BLaER1 (cell line): ENCODE measurements at regions not wholly inside any gene's neighbourhood (a gene's known extent, or its start where the extent isn't known, plus 50 kb on each side); places are given as distances from the start of the nearest gene placed in this dataset.
"Not testable (repeated sequence)": the region's sequence is repeated elsewhere in the genome, so short reads cannot be mapped to it uniquely, and the experiment has no call there.

ENCODE experiments used
- H3K27ac ChIP-seq: shearing (Covaris generic); formaldehyde crosslinking; 2 replicates; pipeline ENCODE4 v1.8.1; 2022
- H3K27me3 ChIP-seq: shearing (Covaris generic); formaldehyde crosslinking; 2 replicates; pipeline ENCODE4 v1.8.1; 2022
- H3K36me3 ChIP-seq: shearing (Covaris generic); formaldehyde crosslinking; 2 replicates; pipeline ENCODE4 v1.8.1; 2022
- H3K4me1 ChIP-seq: shearing (Covaris generic); formaldehyde crosslinking; 2 replicates; pipeline ENCODE4 v1.8.1; 2022
- H3K4me2 ChIP-seq: shearing (Covaris generic); formaldehyde crosslinking; 2 replicates; pipeline ENCODE4 v1.8.1; 2022
- H3K4me3 ChIP-seq: shearing (Covaris generic); formaldehyde crosslinking; 2 replicates; pipeline ENCODE4 v1.8.1; 2022
- H3K9ac ChIP-seq: shearing (Covaris generic); formaldehyde crosslinking; 2 replicates; pipeline ENCODE4 v1.8.1; 2022
- H3K9me3 ChIP-seq: shearing (Covaris generic); formaldehyde crosslinking; 2 replicates; pipeline ENCODE4 v1.8.1; 2022
- H4K20me1 ChIP-seq: shearing (Covaris generic); formaldehyde crosslinking; 2 replicates; pipeline ENCODE4 v1.8.1; 2022
- Cebpa-rat ChIP-seq: shearing (Covaris generic); IDR thresholded peaks from 2 replicates; pipeline ENCODE4 v1.8.1; 2022

GRCh38 chrX:7347465-7347864, 199.5 kb upstream of the PUDP start:
- no peak overlapping the region for H3K4me3 ChIP-seq
- no peaks in the 10 kb centered on the region for H3K9me3 ChIP-seq
- TF ChIP-seq Cebpa-rat = no peak
- H3K4me2 ChIP-seq = no peak overlapping the region
- peaks cover 7% of the 10 kb centered on the region; the same call in 1 of the 2 replicates for H3K36me3 ChIP-seq
- peaks cover 6% of the 10 kb centered on the region; the same call in 1 of the 2 replicates for H3K4me1 ChIP-seq
- H3K9ac ChIP-seq = no peak overlapping the region
- H3K27ac ChIP-seq = no peak overlapping the region
- H3K27me3 ChIP-seq = no peaks in the 10 kb centered on the region
- H4K20me1 ChIP-seq = no peaks in the 10 kb centered on the region

- Histone ChIP-seq H3K4me3 (no peak overlapping the region), H3K27ac (no peak overlapping the region), H3K9ac (no peak overlapping the region), H3K36me3 (peaks cover 13% of the 10 kb centered on the region; the same call in 1 of the 2 replicates), H4K20me1 (no peaks in the 10 kb centered on the region), H3K9me3 (no peaks in the 10 kb centered on the region), H3K4me2 (no peak overlapping the region), H3K4me1 (peaks cover 6% of the 10 kb centered on the region; the same call in 1 of the 2 replicates), H3K27me3 (no peaks in the 10 kb centered on the region)
- no peak for TF ChIP-seq Cebpa-rat
These were observed 198.1 kb upstream of the PUDP start for GRCh38 chrX:7346021-7346420.

- Histone ChIP-seq H3K27ac (no peak overlapping the region), H3K4me2 (no peak overlapping the region), H3K36me3 (peaks cover 6% of the 10 kb centered on the region; the same call in 1 of the 2 replicates), H3K9ac (no peak overlapping the region), H3K4me3 (no peak overlapping the region), H3K4me1 (peaks cover 6% of the 10 kb centered on the region; the same call in 1 of the 2 replicates), H3K27me3 (no peaks in the 10 kb centered on the region), H4K20me1 (no peaks in the 10 kb centered on the region), H3K9me3 (no peaks in the 10 kb centered on the region)
- TF ChIP-seq Cebpa-rat = no peak
These were observed 195.2 kb upstream of the PUDP start for GRCh38 chrX:7343181-7343580.

GRCh38 chrX:7335816-7336362, 187.9 kb upstream of the PUDP start:
- not testable (repeated sequence) for H3K27me3 ChIP-seq, H4K20me1 ChIP-seq, H3K4me2 ChIP-seq, H3K36me3 ChIP-seq, H3K4me3 ChIP-seq, H3K9ac ChIP-seq, H3K27ac ChIP-seq, H3K4me1 ChIP-seq
- H3K9me3 ChIP-seq = peaks cover 10% of the 10 kb centered on the region; the same call in 1 of the 2 replicates

- no peaks in the 10 kb centered on the region for H4K20me1 ChIP-seq
- no peak overlapping the region for H3K4me2 ChIP-seq
- no peak for TF ChIP-seq Cebpa-rat
- no peaks in the 10 kb centered on the region for H3K4me1 ChIP-seq
- no peak overlapping the region for H3K9ac ChIP-seq
- no peaks in the 10 kb centered on the region for H3K27me3 ChIP-seq
- no peak overlapping the region for H3K4me3 ChIP-seq
- H3K27ac ChIP-seq = no peak overlapping the region
- H3K9me3 ChIP-seq = peaks cover 10% of the 10 kb centered on the region; the same call in 1 of the 2 replicates
- peaks cover 9% of the 10 kb centered on the region; the same call in 1 of the 2 replicates for H3K36me3 ChIP-seq
These were observed 186.4 kb upstream of the PUDP start for GRCh38 chrX:7334253-7334935.

- Histone ChIP-seq H3K27ac (no peak overlapping the region), H3K9ac (no peak overlapping the region), H4K20me1 (no peaks in the 10 kb centered on the region), H3K4me2 (no peak overlapping the region), H3K9me3 (peaks cover 10% of the 10 kb centered on the region; the same call in 1 of the 2 replicates), H3K27me3 (no peaks in the 10 kb centered on the region), H3K36me3 (peaks cover 9% of the 10 kb centered on the region; the same call in 1 of the 2 replicates), H3K4me3 (no peak overlapping the region), H3K4me1 (no peaks in the 10 kb centered on the region)
- no peak for TF ChIP-seq Cebpa-rat
These were observed 183.2 kb upstream of the PUDP start for GRCh38 chrX:7330971-7331746.

- H3K9ac ChIP-seq = no peak overlapping the region
- no peak for TF ChIP-seq Cebpa-rat
- H3K27ac ChIP-seq = no peak overlapping the region
- no peaks in the 10 kb centered on the region for H3K27me3 ChIP-seq
- H4K20me1 ChIP-seq = no peaks in the 10 kb centered on the region
- no peaks in the 10 kb centered on the region for H3K4me1 ChIP-seq
- H3K9me3 ChIP-seq = peaks cover 10% of the 10 kb centered on the region; the same call in 1 of the 2 replicates
- H3K36me3 ChIP-seq = peaks cover 10% of the 10 kb centered on the region; the same call in 1 of the 2 replicates
- no peak overlapping the region for H3K4me3 ChIP-seq
- H3K4me2 ChIP-seq = no peak overlapping the region
These were observed 182.6 kb upstream of the PUDP start for GRCh38 chrX:7330556-7330955.

DNA sequence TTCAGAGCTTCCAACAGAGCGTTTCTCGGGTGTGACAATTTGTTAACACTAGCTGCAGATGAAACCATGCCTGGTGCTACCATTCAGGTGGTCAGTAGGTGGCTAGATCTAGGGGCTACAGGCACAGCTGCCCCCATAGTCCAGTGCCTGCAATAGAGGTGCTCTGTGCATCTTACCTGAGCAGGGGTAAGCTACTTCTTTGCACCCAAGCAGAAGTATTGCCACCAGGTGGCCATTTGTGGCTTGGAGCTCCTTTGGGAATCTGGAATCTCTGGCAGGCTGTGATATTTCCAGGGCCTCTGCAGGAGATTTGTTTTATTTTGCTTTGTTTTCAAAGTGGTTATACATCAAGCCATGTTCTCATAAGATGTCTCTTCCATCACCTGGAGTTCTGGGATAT, 170.7 kb upstream of the PUDP start:
- H3K9me3 ChIP-seq = no peaks in the 10 kb centered on the region
- H3K4me3 ChIP-seq = no peak overlapping the region
- H3K4me1 ChIP-seq = no peaks in the 10 kb centered on the region
- H3K27ac ChIP-seq = no peak overlapping the region
- no peak overlapping the region for H3K4me2 ChIP-seq
- TF ChIP-seq Cebpa-rat = no peak
- no peaks in the 10 kb centered on the region for H3K36me3 ChIP-seq
- H3K9ac ChIP-seq = no peak overlapping the region
- H4K20me1 ChIP-seq = no peaks in the 10 kb centered on the region
- H3K27me3 ChIP-seq = no peaks in the 10 kb centered on the region

GRCh38 chrX:7318241-7318640, 170.3 kb upstream of the PUDP start:
- Histone ChIP-seq H3K27ac (no peak overlapping the region), H3K9ac (no peak overlapping the region), H3K4me2 (no peak overlapping the region), H4K20me1 (no peaks in the 10 kb centered on the region), H3K4me1 (no peaks in the 10 kb centered on the region), H3K36me3 (no peaks in the 10 kb centered on the region), H3K9me3 (no peaks in the 10 kb centered on the region), H3K4me3 (no peak overlapping the region), H3K27me3 (no peaks in the 10 kb centered on the region)
- no peak for TF ChIP-seq Cebpa-rat

GRCh38 chrX:7316887-7317286, 168.9 kb upstream of the PUDP start:
- TF ChIP-seq Cebpa-rat = no peak
- no peak overlapping the region for H3K4me2 ChIP-seq

More at GRCh38 chrX:7316887-7317286, 168.9 kb upstream of the PUDP start:
- H4K20me1 ChIP-seq = no peaks in the 10 kb centered on the region
- H3K4me1 ChIP-seq = no peaks in the 10 kb centered on the region
- H3K27ac ChIP-seq = no peak overlapping the region
- peaks cover 1% of the 10 kb centered on the region; the same call in 1 of the 2 replicates for H3K36me3 ChIP-seq
- H3K4me3 ChIP-seq = no peak overlapping the region
- H3K9ac ChIP-seq = no peak overlapping the region
- H3K27me3 ChIP-seq = no peaks in the 10 kb centered on the region
- no peaks in the 10 kb centered on the region for H3K9me3 ChIP-seq
